Skeletal muscle satellite cell (primary cell): ENCODE measurements at regions not wholly inside any gene's neighbourhood (a gene's known extent, or its start where the extent isn't known, plus 50 kb on each side); places are given as distances from the start of the nearest gene placed in this dataset.

ENCODE experiments used
- H3K27me3 ChIP-seq: 2 replicates; pipeline ENCODE4 v1.7.0; 2013; ENCODE audit warnings: low read length; ENCODE audit not compliant: control insufficient read depth, insufficient read depth
- H3K36me3 ChIP-seq: 2 replicates; pipeline ENCODE4 v1.7.0; 2013; ENCODE audit warnings: mild to moderate bottlenecking, control low read depth, low read length; ENCODE audit not compliant: insufficient read depth
- H3K4me1 ChIP-seq: 2 replicates; pipeline ENCODE4 v1.7.0; 2013; ENCODE audit warnings: low read length; ENCODE audit not compliant: control insufficient read depth, insufficient read depth
- H3K4me2 ChIP-seq: 2 replicates; pipeline ENCODE4 v1.7.0; 2013; ENCODE audit warnings: mild to moderate bottlenecking, low read length
- H3K4me3 ChIP-seq: 2 replicates; pipeline ENCODE4 v1.7.0; 2013; ENCODE audit warnings: low read length
- H3K9ac ChIP-seq: 2 replicates; pipeline ENCODE4 v1.7.0; 2013; ENCODE audit warnings: mild to moderate bottlenecking, low read depth, low read length, moderate library complexity
- H3K9me3 ChIP-seq: replicated peaks from 2 replicates; pipeline ENCODE4 v1.7.0; 2013; ENCODE audit warnings: mild to moderate bottlenecking, control low read depth, low read length

DNA sequence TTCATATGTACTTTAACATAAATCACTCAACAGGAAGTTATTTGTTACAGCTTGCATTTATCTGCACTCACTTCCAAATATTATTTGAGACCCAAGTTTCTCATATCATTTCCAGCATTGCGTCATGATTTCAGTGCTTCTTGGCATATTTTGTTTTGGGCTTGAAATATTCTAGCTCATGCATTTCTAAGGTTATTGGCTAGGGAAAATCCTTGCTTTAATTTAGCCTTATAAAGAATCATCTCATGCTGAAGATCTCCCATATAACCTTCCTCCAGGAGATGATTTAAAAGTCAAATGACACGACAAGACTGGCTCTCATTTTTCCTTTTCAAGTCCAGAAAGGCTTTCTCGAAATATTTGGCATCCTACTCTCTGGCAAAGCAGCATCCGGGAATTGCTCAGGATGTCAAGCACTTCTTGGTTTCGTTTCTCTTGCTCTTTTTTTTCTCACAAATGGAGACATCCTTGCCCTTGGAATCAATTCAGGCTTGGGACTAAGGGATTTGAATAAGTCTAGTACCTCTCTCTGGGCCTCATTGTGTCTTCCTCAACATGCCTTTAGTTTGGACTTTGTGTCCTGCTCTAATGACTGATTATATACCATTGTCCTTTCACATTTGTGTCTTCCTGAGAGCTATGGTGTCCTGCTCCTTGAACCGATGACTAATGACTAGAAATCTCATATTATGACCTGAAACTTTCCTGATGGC is 295.0 kb downstream of the RMST start:
- Histone ChIP-seq H3K36me3 (no peaks in the 10 kb centered on the region), H3K4me2 (peak overlapping the region; percentile 30), H3K9ac (no peak overlapping the region), H3K27me3 (no peaks in the 10 kb centered on the region), H3K9me3 (no peaks in the 10 kb centered on the region), H3K4me1 (peaks cover 4% of the 10 kb centered on the region), H3K4me3 (peak overlapping the region; percentile 26)

DNA sequence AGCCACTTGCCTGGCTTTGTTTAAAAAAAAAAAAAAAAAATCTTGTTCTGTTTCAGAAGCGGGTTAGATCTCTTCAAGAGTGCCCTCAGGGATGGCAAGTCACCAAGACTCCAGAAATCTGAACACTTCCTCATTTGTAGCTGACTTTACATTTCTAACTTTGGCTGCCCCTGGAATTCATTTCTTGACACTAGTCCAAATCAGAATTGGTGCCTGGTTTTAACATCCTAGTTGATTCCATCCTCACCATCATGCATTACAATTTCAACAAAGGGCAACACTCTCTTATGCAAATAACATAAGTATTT is 295.5 kb downstream of the RMST start:
- H3K36me3 ChIP-seq, result no peaks in the 10 kb centered on the region
- H3K9ac ChIP-seq, result no peak overlapping the region
- no peak overlapping the region for H3K4me3 ChIP-seq
- no peaks in the 10 kb centered on the region for H3K27me3 ChIP-seq
- no peaks in the 10 kb centered on the region for H3K9me3 ChIP-seq
- H3K4me2 ChIP-seq, result no peak overlapping the region
- H3K4me1 ChIP-seq, result peaks cover 3% of the 10 kb centered on the region

DNA sequence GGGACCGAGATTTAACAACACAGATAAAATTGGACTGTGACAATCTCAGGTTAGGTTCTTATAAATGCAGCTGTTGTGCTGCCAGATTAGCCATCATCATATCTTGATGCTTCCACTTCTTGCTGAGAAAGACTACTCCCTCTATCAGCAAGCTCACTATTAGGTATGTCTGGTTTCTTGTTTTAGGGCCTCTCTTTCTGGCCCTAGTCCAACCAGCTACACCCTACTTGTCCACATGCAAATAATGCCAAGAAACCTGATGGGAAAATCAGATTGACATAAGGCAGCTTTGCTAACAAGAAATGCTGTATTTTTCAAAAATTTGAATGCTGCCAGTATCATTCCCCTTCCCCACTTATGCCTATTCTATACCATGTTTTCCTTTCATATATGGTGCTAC is 296.0 kb downstream of the RMST start:
- Histone ChIP-seq H3K4me3 (no peak overlapping the region), H3K4me2 (no peak overlapping the region), H3K4me1 (peaks cover 3% of the 10 kb centered on the region)

DNA sequence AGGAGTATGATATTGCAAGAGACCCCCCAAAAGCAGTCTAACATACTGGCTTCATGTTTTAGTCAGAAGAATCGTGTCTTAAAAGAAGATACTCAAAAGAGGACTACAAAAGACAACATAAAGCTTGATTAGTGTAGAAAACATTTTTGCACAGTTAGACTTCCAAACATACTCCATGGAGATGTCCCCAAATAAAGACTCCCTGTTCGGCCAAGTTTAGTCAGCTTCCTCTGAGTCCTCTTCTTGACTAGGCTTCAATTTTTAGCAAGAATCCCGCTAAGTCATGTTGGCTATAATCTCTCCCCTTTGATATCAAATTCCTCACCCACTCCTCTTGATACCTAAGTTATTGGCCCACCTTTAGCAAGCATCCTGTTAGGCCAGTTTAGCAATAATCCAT is 298.0 kb downstream of the RMST start:
- Histone ChIP-seq H3K9ac (no peak overlapping the region), H3K4me2 (no peak overlapping the region), H3K36me3 (no peaks in the 10 kb centered on the region), H3K9me3 (no peaks in the 10 kb centered on the region), H3K4me1 (peaks cover 3% of the 10 kb centered on the region), H3K4me3 (no peak overlapping the region), H3K27me3 (no peaks in the 10 kb centered on the region)

More for the DNA sequence above, 296.0 kb downstream of the RMST start:
- Histone ChIP-seq H3K27me3 (no peaks in the 10 kb centered on the region), H3K9ac (no peak overlapping the region), H3K36me3 (no peaks in the 10 kb centered on the region), H3K9me3 (no peaks in the 10 kb centered on the region)

DNA sequence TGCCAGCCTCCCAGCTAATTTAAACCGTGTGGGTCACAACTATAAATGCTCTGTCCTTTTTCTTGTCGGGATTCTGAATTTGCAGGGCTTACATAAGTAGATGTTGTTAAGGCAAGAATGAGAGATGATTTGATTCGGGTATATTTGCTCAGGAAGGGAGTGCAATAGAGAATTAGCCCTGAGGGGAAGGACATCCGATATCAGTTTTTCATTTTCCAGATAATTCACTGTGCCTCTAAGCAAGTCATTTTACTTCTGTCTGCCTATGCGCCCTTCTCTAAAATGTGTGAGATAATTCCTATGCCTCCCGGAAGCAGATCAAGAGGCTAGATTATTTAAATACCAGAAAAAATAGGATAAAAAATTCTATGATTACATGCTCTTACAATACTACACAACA is 300.5 kb downstream of the RMST start:
- no peaks in the 10 kb centered on the region for H3K27me3 ChIP-seq
- no peaks in the 10 kb centered on the region for H3K9me3 ChIP-seq
- H3K36me3 ChIP-seq, result no peaks in the 10 kb centered on the region
- H3K4me2 ChIP-seq, result no peak overlapping the region
- H3K9ac ChIP-seq, result no peak overlapping the region
- no peak overlapping the region for H3K4me3 ChIP-seq
- peaks cover 16% of the 10 kb centered on the region for H3K4me1 ChIP-seq

DNA sequence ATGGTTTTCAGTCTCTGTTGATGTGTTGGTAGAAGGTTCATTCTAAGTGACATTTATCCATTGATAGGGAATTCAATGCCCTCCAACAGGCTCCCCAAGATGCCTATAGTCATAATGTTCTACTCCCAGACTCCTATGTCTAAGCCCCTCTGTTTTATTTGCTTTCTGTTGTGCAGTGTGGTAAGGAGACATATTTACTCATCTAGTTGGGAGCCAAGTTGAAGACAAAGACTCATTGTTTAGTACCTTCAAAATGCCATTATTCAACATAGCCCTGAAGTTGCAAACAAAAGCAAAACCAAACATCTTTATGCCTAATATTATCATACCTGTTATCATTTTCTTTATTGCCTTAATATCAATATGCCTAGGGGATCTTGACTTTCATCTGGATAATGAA is 302.1 kb downstream of the RMST start:
- no peak overlapping the region for H3K4me2 ChIP-seq
- peaks cover 16% of the 10 kb centered on the region for H3K4me1 ChIP-seq
- no peaks in the 10 kb centered on the region for H3K36me3 ChIP-seq
- no peaks in the 10 kb centered on the region for H3K27me3 ChIP-seq
- no peaks in the 10 kb centered on the region for H3K9me3 ChIP-seq
- no peak overlapping the region for H3K9ac ChIP-seq
- no peak overlapping the region for H3K4me3 ChIP-seq

DNA sequence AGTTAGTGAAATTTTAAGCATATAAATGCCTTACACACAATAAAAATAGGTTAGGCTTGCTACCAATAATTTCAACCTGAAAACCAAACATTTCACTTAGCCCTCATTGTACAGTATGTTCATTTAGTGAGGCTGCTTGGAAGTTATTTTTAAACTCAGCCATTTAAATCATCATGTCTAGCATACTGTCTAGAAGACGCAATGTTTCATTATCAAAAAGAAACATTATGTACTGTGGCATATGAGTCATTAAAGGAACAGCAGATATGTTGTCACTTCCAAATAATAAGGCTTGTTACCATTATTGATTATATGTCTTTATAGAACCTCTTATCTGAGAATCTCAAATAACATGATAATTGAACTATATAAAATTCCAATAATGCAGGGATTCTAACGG is 304.7 kb downstream of the RMST start:
- Histone ChIP-seq H3K4me1 (peaks cover 16% of the 10 kb centered on the region), H3K36me3 (no peaks in the 10 kb centered on the region), H3K4me3 (no peak overlapping the region), H3K9ac (no peak overlapping the region), H3K9me3 (no peaks in the 10 kb centered on the region), H3K27me3 (no peaks in the 10 kb centered on the region), H3K4me2 (no peak overlapping the region)

DNA sequence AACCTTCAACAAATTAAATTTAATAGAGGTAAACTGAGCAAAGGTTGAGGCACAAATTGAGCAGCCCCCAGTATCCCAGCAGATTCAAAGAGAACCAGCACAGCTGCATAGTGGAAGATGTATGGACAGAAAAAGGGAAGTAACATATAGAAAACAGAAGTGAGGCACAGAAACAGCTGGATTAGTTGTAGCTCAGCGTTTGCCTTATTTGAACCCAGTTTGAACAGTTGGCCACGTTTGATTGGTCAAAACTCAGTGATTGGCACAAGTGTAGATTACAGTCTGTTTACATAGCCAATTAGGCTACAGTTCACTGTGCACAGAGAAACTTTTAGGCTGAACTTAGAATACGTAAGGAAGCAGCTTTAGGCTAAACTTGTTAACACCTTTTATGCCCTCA is 315.5 kb downstream of the RMST start:
- no peaks in the 10 kb centered on the region for H3K9me3 ChIP-seq
- no peaks in the 10 kb centered on the region for H3K27me3 ChIP-seq
- no peaks in the 10 kb centered on the region for H3K36me3 ChIP-seq
- H3K4me2 ChIP-seq, result no peak overlapping the region
- H3K9ac ChIP-seq, result no peak overlapping the region
- H3K4me1 ChIP-seq, result no peaks in the 10 kb centered on the region
- H3K4me3 ChIP-seq, result no peak overlapping the region

DNA sequence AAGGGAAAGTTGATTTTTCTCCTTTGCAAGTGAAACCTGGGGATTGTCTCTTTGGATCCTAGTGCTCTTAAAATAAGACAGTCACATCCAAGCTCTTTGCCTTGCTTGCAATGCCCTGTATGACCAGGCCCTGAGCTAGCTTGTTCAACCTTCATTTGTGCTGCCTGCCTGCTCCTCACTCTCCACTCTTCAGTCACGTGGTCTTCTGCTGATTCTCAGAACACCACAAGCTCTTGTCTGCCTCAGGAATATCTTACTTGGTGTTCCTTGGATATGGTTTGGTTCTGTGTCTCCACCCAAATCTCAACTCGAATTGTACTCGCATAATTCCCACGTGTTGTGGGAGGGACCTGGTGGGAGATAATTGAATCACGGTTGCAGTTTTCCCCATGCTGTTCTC is 318.7 kb downstream of the RMST start:
- H3K9ac ChIP-seq, result no peak overlapping the region
- no peaks in the 10 kb centered on the region for H3K9me3 ChIP-seq
- H3K27me3 ChIP-seq, result no peaks in the 10 kb centered on the region
- no peak overlapping the region for H3K4me2 ChIP-seq
- H3K4me1 ChIP-seq, result no peaks in the 10 kb centered on the region
- no peaks in the 10 kb centered on the region for H3K36me3 ChIP-seq
- H3K4me3 ChIP-seq, result no peak overlapping the region

DNA sequence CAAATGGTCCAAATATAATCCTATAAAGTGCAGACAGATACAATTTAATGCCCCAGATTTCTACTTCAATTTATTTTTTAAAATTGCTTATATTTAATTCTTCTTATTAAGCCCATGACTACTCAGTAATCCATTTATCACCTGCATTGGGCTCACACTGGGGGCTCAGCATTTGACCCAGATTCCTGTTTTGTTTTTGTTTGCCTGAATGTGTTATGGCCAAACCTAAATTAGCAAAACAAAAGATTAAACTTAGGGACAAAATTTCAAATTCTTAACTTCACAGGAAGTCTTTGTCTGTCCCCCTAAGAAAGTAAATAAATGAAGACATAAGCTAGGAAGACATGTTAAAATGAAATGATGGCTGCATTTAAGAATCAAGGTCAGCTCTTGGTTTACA is 322.3 kb downstream of the RMST start:
- H3K27me3 ChIP-seq, result no peaks in the 10 kb centered on the region
- no peak overlapping the region for H3K4me2 ChIP-seq
- H3K4me3 ChIP-seq, result no peak overlapping the region
- H3K9me3 ChIP-seq, result no peaks in the 10 kb centered on the region
- no peaks in the 10 kb centered on the region for H3K4me1 ChIP-seq
- no peaks in the 10 kb centered on the region for H3K36me3 ChIP-seq
- H3K9ac ChIP-seq, result no peak overlapping the region

DNA sequence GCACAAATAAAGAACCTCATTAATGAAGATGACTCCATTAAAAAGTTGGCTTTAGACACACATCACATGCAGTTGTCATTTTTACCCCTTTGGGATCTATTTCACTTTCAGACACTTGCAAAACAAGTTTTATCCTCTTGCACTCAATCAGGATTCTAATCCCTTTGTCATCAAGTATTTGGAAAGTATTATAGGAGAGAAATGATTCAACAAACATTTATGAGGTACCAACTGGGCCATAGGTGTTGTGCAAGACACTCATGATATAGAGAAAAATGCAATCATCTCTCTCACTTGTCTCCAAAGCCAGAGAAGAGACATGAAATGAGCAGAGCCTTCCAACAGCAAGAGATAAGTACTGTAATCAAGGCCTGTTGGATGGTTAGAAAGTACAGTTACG is 327.7 kb downstream of the RMST start:
- Histone ChIP-seq H3K9me3 (peaks cover 4% of the 10 kb centered on the region), H3K4me2 (no peak overlapping the region), H3K4me1 (no peaks in the 10 kb centered on the region), H3K9ac (no peak overlapping the region), H3K4me3 (no peak overlapping the region), H3K27me3 (no peaks in the 10 kb centered on the region), H3K36me3 (no peaks in the 10 kb centered on the region)

DNA sequence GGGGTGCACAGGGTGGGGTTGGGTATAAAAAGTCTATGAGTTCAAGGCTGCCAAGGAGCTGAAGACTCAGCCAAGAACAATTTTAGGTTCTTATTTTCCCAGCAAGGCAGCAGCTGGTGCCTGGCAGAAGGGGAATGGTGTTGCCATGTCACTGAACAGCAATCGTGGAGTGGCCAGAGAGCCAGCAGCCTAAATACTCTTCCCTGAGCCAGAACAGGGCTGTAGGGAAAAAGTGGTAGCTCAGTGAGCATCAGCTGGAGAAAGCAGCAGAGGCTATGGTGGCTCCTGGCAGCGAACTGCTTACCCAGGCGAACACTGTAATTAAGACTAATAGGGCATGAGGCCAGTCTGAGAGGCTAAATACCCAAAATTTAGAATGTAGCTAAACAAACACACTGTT is 334.9 kb downstream of the RMST start:
- peaks cover 4% of the 10 kb centered on the region for H3K9me3 ChIP-seq
- H3K9ac ChIP-seq, result no peak overlapping the region
- H3K4me2 ChIP-seq, result no peak overlapping the region
- H3K36me3 ChIP-seq, result no peaks in the 10 kb centered on the region
- no peaks in the 10 kb centered on the region for H3K4me1 ChIP-seq
- no peak overlapping the region for H3K4me3 ChIP-seq
- no peaks in the 10 kb centered on the region for H3K27me3 ChIP-seq
